ENCODE measurements at regions not wholly inside any gene's neighbourhood (a gene's known extent, or its start where the extent isn't known, plus 50 kb on each side); places are given as distances from the start of the nearest gene placed in this dataset.
"Not testable (repeated sequence)": the region's sequence is repeated elsewhere in the genome, so short reads cannot be mapped to it uniquely, and the experiment has no call there.

- DNase-seq (ENCODE audit: low spot score), result not testable (repeated sequence)
Measured at GRCh38 chrX:123788193-123788592, 55.3 kb upstream of the THOC2 start.

DNA sequence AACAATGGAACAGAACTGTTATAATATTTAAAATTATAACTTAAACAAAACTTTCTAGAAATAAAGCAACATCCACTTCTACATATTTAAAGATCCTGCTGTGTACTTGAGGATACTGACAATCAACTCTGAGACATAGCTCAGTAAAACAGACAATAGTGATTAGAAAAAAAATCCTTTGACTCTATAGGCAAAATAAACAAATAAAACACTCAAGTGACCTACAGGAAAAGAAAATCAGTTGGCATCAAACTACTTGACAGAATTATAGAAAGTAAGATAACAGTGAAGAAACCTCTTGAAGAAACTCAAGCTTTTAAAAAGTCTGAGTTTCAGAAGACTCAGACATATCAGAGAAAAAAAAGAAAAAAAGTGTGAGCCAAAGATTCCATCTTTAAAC is 55.9 kb upstream of the THOC2 start:
- DNase-seq (ENCODE audit: low spot score), result no peak

DNA sequence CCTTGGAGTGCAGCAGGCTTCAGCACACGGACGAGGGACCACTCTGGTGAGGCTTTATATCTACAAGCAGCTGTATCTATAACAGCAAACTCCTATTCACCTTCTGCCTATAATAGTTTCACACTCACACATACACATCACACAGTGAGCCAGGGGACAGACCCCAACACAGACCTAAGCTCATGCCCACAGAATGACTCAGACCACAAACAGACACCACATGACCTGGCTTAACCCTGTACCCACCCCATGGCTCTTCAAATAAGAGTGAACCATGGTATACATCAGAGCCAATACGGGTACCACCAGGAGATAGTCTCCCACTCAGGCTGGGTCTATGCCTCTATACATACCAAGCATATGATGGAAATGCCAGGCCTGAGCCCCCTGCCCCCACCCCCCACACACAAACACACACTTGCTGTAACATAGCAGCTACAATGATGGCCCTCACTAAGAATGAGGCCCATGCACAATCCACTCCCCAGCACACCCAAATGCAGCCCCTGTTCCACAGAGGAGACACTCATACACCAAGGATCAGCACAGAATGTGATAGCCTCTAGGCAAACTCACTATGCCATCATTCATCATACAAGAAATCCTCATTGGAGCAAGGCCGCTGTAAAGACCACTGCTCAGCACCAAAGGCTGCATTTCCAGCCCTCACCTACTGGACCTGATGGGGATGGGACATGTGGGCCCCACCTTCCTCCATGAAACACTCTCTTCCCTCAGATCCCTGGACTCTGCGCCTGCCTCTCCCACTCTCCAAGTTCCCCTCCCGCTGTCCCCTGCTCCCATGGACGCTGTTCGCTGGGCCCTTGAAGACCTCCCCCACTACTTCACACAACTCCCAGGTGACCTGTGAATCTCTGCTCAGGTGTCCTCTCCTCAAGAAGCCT is 62.1 kb upstream of the XIAP start:
- DNase-seq (ENCODE audit: low spot score), result no peak

- DNase-seq (ENCODE audit: low spot score), result not testable (repeated sequence)
Measured at GRCh38 chrX:123798706-123799430, 61.0 kb upstream of the XIAP start.

DNA sequence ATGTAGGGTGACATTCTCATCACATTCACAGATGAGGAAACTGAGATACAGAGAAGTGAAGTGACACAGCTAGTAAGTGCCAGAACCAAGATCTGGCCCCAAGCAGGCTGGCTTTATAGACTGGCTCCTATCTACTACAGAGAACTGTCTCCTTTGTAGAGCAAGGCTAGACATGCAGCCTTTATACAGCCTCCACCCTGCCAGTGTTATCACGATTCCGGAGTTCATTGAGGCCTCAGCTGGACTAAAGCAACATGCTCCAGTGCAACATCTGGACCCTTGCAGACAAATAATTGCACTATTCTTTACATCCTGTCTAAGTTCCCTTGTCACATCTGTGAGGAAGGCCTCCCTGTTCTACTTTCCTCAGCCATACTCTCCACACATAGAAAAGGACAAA is 58.0 kb upstream of the XIAP start:
- DNase-seq (ENCODE audit: low spot score), result no peak

GRCh38 chrX:123803331-123803983 is 56.4 kb upstream of the XIAP start:
- DNase-seq (ENCODE audit: low spot score), result peak; percentile 76

- not testable (repeated sequence) for DNase-seq (ENCODE audit: low spot score)
Measured at GRCh38 chrX:123803984-123804365, 55.9 kb upstream of the XIAP start.

- no peak for DNase-seq (ENCODE audit: low spot score)
Measured at GRCh38 chrX:123807835-123808416, 51.9 kb upstream of the XIAP start.

DNA sequence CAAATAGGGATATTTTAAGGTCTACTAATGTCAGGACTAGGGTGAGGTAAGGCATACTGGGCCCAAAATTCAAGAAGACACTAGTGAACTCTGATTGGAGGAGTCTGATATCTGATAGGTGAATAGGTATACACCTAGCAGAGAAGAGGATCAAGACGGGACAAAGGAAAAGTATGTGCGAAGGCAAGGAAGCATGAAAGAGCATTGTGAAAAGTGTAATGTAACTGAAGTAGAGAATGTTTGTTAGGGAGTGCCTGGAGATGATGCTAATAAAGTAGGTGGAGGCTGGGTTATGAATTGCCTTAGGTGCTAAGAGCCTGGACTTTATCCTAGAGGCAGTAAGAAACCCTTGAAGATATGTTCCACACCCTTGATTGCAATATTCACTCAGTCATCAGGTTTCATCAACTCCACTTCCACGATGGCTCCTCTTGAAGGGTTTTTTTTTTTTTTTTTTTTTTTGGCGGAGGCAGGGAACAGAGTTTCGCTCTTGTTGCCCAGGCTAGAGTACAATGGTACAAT is 49.9 kb upstream of the XIAP start:
- no peak for DNase-seq (ENCODE audit: low spot score)

All from COLO829 (cell line).